NCI-H524 treated with DMSO at 0.1 percent for 48 hours (cell line): ENCODE measurements at regions not wholly inside any gene's neighbourhood (a gene's known extent, or its start where the extent isn't known, plus 50 kb on each side); places are given as distances from the start of the nearest gene placed in this dataset.
"Not testable (repeated sequence)": the region's sequence is repeated elsewhere in the genome, so short reads cannot be mapped to it uniquely, and the experiment has no call there.

Source experiments
- DNase-seq: peaks from one replicate; lab custom pipeline; 2025; lab: John Stamatoyannopoulos, UW

- DNase-seq, result no peak
Observed at GRCh38 chrX:52585892-52586291, 68.8 kb downstream of the SSX7 start.

DNA sequence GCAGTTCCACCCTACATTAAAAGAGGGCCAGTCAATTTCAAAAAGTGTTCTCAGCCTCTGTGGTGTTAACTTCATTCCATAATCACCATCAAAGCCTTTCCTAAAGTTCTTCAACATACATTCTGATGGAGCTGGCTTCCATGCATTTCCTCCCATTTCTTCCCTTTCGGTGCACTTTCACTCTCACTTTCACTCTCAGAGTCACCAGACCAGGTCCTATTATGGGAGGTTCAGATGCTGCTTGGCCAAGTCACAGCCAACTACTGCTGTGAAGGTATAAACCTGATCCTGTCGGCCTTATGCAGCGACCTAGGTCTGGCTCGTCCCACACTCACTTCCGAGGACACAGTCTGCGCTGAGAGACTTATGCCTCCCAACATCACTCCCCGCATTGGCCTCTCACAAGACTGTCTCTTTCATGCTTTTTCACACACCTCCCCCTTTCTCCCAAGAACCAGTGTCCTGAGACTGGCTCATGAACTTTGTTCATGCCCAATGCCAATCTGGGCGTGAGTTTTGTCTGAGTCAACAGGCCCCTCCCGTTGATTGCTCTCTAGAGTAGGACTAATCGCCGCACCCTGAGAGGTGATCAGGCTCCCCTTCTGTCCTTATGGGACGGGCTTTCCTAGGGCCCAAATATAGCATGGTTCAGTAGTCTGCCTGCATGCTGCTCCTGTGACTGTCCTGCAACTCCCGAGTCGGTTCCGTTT, 60.8 kb upstream of the XAGE1B start:
- no peak for DNase-seq

- no peak for DNase-seq
Observed at GRCh38 chrX:52576946-52577345, 60.1 kb upstream of the XAGE1B start.

DNA sequence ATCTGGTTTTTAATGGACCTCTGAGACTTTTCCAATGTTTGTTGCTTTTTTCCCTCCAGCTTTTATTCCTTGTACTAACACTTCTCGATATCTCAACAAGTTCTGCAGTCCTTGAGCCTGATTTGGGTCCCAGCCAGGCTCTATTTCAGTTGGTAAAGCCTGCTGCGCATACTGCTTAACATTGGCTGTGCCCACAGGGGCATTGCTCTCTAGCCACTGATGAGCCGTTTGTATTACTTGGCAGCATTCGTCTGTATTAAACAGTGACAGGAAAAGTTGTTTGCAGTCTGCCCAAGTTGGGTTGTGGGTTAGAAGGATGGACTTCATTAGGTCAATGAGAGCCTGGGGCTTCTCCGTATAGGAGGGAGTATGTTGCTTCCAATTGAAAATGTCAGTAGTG, 59.6 kb upstream of the XAGE1B start:
- DNase-seq, result no peak

DNA sequence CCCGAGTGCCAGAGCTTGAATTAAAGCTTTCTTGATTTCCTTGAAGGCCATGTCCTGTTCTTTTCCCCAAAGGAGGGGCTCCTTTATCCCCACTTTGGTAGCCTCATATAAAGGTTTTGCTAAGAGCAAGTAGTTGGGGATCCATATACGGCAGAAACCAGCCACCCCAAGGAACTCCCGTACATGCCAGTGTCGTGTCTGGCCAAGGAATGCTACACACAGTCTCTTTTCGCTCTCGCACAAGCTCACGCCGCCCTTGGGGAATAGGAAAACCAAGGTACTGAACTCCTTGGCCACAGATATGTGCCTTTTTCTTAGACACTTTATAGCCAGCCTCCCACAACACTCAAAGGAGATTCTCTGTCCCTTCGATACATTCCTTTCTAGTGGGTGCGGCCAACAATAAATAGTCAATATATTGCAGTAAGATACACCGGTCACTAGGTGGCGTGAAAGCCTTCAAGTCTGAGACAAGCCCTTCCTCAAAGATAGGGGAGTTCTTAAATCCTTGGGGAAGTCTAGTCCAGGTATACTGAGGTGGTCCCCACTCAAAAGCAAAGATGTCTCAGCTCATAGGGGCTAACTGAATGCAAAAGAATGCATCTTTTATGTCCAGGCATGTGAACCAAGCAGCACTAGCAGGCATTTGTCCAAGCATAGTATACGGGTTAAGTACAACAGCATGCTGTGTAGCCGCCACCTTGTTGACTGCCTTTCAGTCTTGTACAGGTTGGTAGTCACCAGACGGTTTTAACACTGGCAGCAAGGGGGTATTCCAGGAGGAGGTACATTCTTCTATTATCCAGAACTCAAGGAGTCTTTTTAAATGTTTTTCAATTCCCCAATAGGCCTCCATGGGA, 57.8 kb upstream of the XAGE1B start:
- DNase-seq, result peak; percentile 0

DNA sequence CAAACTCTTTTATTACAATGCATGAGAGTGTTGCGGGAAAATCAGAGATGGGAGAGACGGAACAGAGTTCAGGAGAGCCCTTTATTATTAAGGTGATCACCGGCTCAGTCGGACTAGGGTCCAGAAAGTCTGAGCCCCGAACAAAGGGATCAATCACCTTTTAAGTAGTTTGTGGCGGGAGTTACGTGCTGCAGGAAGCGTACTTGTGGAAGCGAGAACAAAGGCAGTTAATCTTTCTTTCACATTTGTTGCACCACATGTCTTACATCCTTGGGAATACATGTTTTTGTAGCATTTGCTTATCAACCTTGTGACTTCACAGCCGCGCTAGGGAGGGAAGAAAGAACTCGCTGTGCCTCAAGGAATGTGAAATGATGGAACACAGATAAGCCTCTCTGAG, 51.3 kb upstream of the XAGE1B start:
- not testable (repeated sequence) for DNase-seq
